ENCODE measurements at regions not wholly inside any gene's neighbourhood (a gene's known extent, or its start where the extent isn't known, plus 50 kb on each side); places are given as distances from the start of the nearest gene placed in this dataset.

DNA sequence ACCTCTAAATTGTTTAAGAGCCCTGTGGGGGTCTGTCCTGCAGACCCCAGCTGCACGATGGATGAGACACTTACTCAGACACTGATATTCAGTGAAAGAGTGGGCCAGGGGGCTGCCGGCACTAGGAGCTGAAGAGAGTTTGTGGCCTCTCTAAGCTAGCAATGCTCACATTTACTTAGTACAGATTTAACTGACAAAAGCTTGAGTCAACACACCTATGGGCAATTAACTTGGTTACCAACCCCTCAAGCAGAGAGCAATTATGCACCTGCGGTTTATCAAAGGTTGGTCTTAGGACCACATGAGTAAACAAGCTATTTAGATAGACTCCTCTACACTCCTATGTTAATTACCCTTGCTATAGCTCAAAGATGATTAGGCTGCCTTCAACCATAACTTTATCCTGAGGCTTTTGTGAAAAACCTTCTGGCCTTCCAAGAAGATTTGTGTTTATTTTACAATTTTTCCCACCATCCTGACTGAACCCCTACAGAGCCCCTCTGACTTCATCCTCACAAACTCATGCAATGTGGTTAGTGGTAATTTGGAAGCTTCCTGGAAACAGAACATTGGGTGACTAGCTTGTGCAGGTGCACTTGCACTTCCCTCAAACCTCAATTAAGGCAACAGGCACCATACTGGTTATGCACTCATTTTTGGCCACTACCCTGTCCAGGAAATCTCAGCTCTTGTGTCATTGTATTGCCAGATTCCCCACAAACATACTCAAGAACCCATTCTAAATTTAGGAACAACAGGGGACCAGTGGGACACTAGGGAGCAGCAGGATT is 234.4 kb upstream of the ITM2A start:
- no peak overlapping the region for H3K4me3 ChIP-seq (ENCODE audit: low read depth, low read length)
- TF ChIP-seq, protein P1, sequence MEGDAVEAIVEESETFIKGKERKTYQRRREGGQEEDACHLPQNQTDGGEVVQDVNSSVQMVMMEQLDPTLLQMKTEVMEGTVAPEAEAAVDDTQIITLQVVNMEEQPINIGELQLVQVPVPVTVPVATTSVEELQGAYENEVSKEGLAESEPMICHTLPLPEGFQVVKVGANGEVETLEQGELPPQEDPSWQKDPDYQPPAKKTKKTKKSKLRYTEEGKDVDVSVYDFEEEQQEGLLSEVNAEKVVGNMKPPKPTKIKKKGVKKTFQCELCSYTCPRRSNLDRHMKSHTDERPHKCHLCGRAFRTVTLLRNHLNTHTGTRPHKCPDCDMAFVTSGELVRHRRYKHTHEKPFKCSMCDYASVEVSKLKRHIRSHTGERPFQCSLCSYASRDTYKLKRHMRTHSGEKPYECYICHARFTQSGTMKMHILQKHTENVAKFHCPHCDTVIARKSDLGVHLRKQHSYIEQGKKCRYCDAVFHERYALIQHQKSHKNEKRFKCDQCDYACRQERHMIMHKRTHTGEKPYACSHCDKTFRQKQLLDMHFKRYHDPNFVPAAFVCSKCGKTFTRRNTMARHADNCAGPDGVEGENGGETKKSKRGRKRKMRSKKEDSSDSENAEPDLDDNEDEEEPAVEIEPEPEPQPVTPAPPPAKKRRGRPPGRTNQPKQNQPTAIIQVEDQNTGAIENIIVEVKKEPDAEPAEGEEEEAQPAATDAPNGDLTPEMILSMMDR (IDR thresholded peaks at IDR 0.05; ENCODE audit: insufficient read depth, low read depth, low read length), result no peak
- DNase-seq (ENCODE audit: low read depth), result no peak

DNA sequence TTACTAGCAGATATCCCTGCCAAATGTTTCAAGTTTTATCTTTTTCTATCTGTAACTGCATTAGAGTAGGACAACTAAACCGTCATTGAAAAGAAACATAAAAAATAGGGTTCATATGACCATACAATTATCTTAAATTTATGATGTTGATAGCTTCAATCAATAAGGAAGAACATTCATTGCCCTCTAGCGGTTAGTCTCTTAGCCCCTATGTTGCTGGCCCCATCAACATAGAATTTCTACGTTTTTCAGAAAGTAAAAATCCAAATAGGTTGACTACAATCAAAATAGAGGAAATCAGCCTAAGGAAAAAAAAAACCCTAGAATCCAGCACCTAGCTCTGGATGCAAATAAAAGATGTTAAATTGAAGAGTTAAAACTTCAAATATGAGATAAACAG is 225.1 kb upstream of the ITM2A start:
- H3K4me3 ChIP-seq (ENCODE audit: low read depth, low read length), result no peak overlapping the region
- DNase-seq (ENCODE audit: low read depth), result no peak
- TF ChIP-seq, protein P1 (IDR thresholded peaks at IDR 0.05; ENCODE audit: insufficient read depth, low read depth, low read length), result no peak

DNA sequence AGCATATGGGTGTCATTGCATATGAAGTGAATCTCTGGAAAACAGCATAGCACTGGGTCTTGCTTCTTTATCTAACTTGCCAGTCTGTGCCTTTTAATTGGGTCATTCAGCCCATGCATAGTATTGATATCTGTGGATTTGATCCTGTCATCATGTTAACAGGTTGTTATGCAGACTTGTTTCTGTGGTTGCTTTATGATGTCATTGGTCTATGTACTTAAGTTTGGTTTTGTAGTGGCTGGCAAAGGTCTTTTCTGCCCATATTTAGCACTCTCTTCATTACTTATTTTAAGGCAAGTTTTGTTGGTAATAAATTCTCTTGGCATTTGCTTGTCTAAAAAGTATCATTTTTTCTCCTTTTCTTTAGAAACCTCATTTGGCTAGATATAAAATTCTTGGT is 221.1 kb upstream of the ITM2A start:
- H3K4me3 ChIP-seq (ENCODE audit: low read depth, low read length), result no peak overlapping the region
- TF ChIP-seq, protein P1 (IDR thresholded peaks at IDR 0.05; ENCODE audit: insufficient read depth, low read depth, low read length), result no peak
- DNase-seq (ENCODE audit: low read depth), result no peak

DNA sequence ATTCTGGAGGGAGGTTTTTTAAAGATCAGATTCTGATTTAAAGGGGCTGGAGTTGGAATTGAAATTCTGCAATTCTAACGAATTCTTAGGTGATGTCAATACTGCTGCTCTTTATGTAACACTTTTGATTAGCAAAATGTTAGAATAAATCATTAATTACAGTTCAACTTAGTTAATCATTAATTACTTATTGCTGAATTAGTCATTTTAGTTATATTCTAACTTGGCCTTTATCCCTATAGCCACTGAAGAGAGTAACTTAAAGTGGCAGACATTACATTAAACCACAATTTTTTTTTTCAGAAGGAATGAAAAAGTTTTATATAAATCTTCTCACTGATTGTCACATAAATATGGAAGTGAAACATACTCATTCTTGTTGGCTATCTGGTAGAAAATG is 206.6 kb upstream of the ITM2A start:
- TF ChIP-seq, protein P1 (IDR thresholded peaks at IDR 0.05; ENCODE audit: insufficient read depth, low read depth, low read length), result no peak
- no peak overlapping the region for H3K4me3 ChIP-seq (ENCODE audit: low read depth, low read length)
- no peak for DNase-seq (ENCODE audit: low read depth)

DNA sequence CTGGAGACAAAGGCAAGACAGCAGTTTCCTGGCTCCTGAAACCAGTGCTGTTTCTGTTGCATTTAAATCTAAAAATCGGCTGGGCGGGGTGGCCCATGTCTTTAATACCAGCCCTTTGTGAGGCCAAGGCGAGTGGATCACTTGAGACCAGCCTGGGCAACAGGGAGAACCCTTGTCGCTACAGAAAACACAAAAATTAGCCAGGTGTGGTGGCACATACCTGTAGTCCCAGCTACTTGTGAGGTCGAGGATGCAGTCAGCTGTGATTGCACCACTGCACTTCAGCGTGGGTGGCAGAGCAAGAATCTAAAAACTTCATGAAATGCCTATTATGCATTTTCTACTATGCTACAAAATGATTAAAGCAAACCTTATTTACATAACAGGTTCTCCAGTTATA is 205.4 kb upstream of the ITM2A start:
- DNase-seq (ENCODE audit: low read depth), result no peak
- TF ChIP-seq, protein P1 (IDR thresholded peaks at IDR 0.05; ENCODE audit: insufficient read depth, low read depth, low read length), result no peak
- no peak overlapping the region for H3K4me3 ChIP-seq (ENCODE audit: low read depth, low read length)

DNA sequence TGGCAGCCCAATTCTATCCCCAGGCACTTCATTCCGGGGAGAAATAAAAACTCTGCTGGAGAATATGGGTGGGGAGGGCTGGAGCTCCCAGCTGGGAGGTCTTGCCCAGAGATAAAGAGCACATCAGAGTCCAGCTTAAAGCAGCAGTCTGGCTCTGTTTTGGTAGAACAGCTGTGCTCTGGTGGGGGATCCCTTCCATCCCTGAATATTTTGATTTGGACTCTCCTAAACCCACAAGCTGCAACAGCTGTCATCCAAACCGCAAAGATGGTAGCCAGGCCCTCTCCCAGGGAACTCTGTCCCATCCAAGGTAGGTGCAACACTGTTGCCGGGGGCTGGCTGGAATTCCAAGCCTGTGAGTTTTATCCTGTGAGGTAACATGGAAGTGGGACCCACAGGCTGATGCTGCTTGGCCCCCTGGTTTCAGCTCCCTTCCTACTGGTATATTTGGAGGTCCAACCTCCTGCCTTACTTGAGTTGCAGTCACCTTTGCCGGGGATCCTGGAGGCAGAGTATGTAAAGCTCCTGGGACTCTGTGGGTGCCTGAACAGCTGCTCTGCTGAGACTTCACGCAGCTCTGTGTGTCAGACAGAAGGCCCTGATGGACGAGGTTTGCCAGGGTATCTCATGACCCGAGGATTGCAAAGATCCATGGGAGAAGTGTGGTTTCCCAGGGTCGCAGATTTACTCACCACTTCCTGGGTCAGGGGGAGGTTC is 203.5 kb upstream of the ITM2A start:
- TF ChIP-seq, protein P1 (IDR thresholded peaks at IDR 0.05; ENCODE audit: insufficient read depth, low read depth, low read length), result no peak
- no peak overlapping the region for H3K4me3 ChIP-seq (ENCODE audit: low read depth, low read length)
- DNase-seq (ENCODE audit: low read depth), result no peak

Measured in fibroblast of villous mesenchyme (primary cell).